ENCODE measurements at regions not wholly inside any gene's neighbourhood (a gene's known extent, or its start where the extent isn't known, plus 50 kb on each side); places are given as distances from the start of the nearest gene placed in this dataset.

DNA sequence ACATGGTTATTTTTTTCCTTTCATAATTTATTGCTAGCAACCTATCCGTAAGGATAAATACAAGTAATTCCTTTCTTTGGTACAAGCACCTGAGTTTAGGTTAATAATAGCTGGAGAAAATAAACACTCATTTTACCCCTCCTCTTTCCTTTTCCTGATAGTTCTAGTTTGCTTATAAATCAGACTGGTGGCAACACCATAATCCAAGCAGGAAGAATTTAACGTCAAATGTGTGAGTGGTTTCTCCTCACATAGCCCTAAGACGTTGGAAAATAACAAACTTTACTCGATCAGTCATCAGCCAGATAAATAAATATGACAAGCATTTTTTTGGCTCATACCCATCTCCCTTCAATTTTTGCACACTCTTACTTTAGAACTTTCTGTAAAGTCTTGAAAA, 190.3 kb upstream of the FAM241A start:
- no peak overlapping the region for H3K9ac ChIP-seq (ENCODE audit: low read length)
- H3K4me3 ChIP-seq (ENCODE audit: control extremely low read depth in 1 of 5, extremely low read depth in 1 of 5, insufficient read depth in 1 of 5, low read depth in 2 of 5, low read length in 4 of 5) = no peak overlapping the region
- H3K4me3 Mint-ChIP-seq = no peak overlapping the region
- no peaks in the 10 kb centered on the region for H3K9me3 Mint-ChIP-seq (ENCODE audit: insufficient read depth)
- H4K20me1 ChIP-seq (ENCODE audit: control insufficient read depth, insufficient read depth, low read length, poor library complexity, severe bottlenecking) = no peaks in the 10 kb centered on the region
- no peak overlapping the region for H3K27ac ChIP-seq (ENCODE audit: low read length in 2 of 2)
- H3K27me3 ChIP-seq (replicated peaks in 1 of 4; ENCODE audit: control extremely low read depth in 1 of 4, control insufficient read depth in 3 of 4, insufficient read depth in 4 of 4, low read length in 3 of 4) = no peaks in the 10 kb centered on the region
- H3K36me3 ChIP-seq (replicated peaks in 1 of 2; ENCODE audit: control extremely low read depth in 1 of 2, control insufficient read depth in 1 of 2, extremely low read depth in 1 of 2, insufficient read depth in 2 of 2, low read length in 1 of 2) = no peaks in the 10 kb centered on the region
- peaks cover under 1% of the 10 kb centered on the region for H3K4me1 Mint-ChIP-seq
- TF ChIP-seq EZH2 (IDR thresholded peaks at IDR 0.05; ENCODE audit: borderline replicate concordance, insufficient read depth, low read depth, low read length, poor library complexity, severe bottlenecking) = no peak
- TF ChIP-seq, protein P1, sequence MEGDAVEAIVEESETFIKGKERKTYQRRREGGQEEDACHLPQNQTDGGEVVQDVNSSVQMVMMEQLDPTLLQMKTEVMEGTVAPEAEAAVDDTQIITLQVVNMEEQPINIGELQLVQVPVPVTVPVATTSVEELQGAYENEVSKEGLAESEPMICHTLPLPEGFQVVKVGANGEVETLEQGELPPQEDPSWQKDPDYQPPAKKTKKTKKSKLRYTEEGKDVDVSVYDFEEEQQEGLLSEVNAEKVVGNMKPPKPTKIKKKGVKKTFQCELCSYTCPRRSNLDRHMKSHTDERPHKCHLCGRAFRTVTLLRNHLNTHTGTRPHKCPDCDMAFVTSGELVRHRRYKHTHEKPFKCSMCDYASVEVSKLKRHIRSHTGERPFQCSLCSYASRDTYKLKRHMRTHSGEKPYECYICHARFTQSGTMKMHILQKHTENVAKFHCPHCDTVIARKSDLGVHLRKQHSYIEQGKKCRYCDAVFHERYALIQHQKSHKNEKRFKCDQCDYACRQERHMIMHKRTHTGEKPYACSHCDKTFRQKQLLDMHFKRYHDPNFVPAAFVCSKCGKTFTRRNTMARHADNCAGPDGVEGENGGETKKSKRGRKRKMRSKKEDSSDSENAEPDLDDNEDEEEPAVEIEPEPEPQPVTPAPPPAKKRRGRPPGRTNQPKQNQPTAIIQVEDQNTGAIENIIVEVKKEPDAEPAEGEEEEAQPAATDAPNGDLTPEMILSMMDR (IDR thresholded peaks at IDR 0.05) = no peak
- no peak for DNase-seq
- ChIA-PET POLR2A (no interaction called here), CTCF (no interaction called here)
- H2AFZ ChIP-seq (ENCODE audit: insufficient read depth, low read depth, low read length, poor library complexity, severe bottlenecking) = no peak overlapping the region
- intact Hi-C loops (cut with micrococcal nuclease) = no loop called here
- no peaks in the 10 kb centered on the region for H3K79me2 ChIP-seq (ENCODE audit: control insufficient read depth, insufficient read depth, low read length)
- WGBS (ENCODE audit: insufficient coverage) = no CpG with 5 or more reads among the region's 4 CpGs
- no peak overlapping the region for H3K4me2 ChIP-seq (replicated peaks; ENCODE audit: low read depth, low read length, poor library complexity, severe bottlenecking)
- H3K27ac Mint-ChIP-seq = no peak overlapping the region
- peaks cover 10% of the 10 kb centered on the region for H3K27me3 Mint-ChIP-seq
- no peaks in the 10 kb centered on the region for H3K9me3 ChIP-seq (ENCODE audit: control extremely low read depth in 1 of 3, control insufficient read depth in 2 of 3, insufficient read depth in 1 of 3, low read length in 2 of 3)
- no peak for ATAC-seq (ENCODE audit: low read depth)
- H3K4me1 ChIP-seq (ENCODE audit: control insufficient read depth in 2 of 2, insufficient read depth in 2 of 2, low read length in 2 of 2) = no peaks in the 10 kb centered on the region

DNA sequence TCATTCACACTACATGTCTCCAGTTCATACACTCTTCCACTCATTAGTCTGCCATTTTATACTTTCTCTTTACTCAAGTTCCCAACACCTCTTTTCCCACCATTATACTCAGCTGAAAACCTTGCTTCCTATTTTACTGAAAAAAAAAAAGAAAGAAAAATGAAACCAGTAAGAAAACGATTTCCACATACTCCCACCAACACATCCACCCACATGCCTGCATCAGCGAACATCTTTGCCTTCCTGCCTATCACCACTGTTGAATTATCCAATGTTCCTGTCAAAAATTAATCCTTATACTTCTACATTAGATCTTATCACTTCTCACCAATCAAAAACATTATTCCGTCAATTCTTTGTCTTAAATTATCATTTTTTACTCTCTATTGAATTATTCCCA, 188.1 kb upstream of the FAM241A start:
- H3K9ac ChIP-seq (ENCODE audit: low read length) = no peak overlapping the region
- Mint-ChIP-seq H3K27me3 (peaks cover 10% of the 10 kb centered on the region), H3K4me3 (no peak overlapping the region), H3K27ac (no peak overlapping the region), H3K9me3 (ENCODE audit: insufficient read depth) (no peaks in the 10 kb centered on the region), H3K4me1 (peaks cover 3% of the 10 kb centered on the region)
- no peak overlapping the region for H2AFZ ChIP-seq (ENCODE audit: insufficient read depth, low read depth, low read length, poor library complexity, severe bottlenecking)
- no peaks in the 10 kb centered on the region for H3K27me3 ChIP-seq (replicated peaks in 1 of 4; ENCODE audit: control extremely low read depth in 1 of 4, control insufficient read depth in 3 of 4, insufficient read depth in 4 of 4, low read length in 3 of 4)
- H3K79me2 ChIP-seq (ENCODE audit: control insufficient read depth, insufficient read depth, low read length) = no peaks in the 10 kb centered on the region
- H3K9me3 ChIP-seq (ENCODE audit: control extremely low read depth in 1 of 3, control insufficient read depth in 2 of 3, insufficient read depth in 1 of 3, low read length in 2 of 3) = no peaks in the 10 kb centered on the region
- 69% methylated on average over 2 of the region's 3 CpGs for WGBS (ENCODE audit: insufficient coverage)
- DNase-seq (no peak), ATAC-seq (ENCODE audit: low read depth) (no peak)
- ChIA-PET POLR2A (no interaction called here), CTCF (no interaction called here)
- no peaks in the 10 kb centered on the region for H3K4me1 ChIP-seq (ENCODE audit: control insufficient read depth in 2 of 2, insufficient read depth in 2 of 2, low read length in 2 of 2)
- intact Hi-C loops (cut with micrococcal nuclease) = no loop called here
- no peak overlapping the region for H3K27ac ChIP-seq (ENCODE audit: low read length in 2 of 2)
- no peaks in the 10 kb centered on the region for H4K20me1 ChIP-seq (ENCODE audit: control insufficient read depth, insufficient read depth, low read length, poor library complexity, severe bottlenecking)
- no peaks in the 10 kb centered on the region for H3K36me3 ChIP-seq (replicated peaks in 1 of 2; ENCODE audit: control extremely low read depth in 1 of 2, control insufficient read depth in 1 of 2, extremely low read depth in 1 of 2, insufficient read depth in 2 of 2, low read length in 1 of 2)
- TF ChIP-seq EZH2 (IDR thresholded peaks at IDR 0.05; ENCODE audit: borderline replicate concordance, insufficient read depth, low read depth, low read length, poor library complexity, severe bottlenecking) = no peak
- TF ChIP-seq, protein P1 (IDR thresholded peaks at IDR 0.05) = no peak
- H3K4me3 ChIP-seq (ENCODE audit: control extremely low read depth in 1 of 5, extremely low read depth in 1 of 5, insufficient read depth in 1 of 5, low read depth in 2 of 5, low read length in 4 of 5) = no peak overlapping the region
- H3K4me2 ChIP-seq (replicated peaks; ENCODE audit: low read depth, low read length, poor library complexity, severe bottlenecking) = no peak overlapping the region

All from B cell (primary cell).